ENCODE measurements at regions not wholly inside any gene's neighbourhood (a gene's known extent, or its start where the extent isn't known, plus 50 kb on each side); places are given as distances from the start of the nearest gene placed in this dataset.

DNA sequence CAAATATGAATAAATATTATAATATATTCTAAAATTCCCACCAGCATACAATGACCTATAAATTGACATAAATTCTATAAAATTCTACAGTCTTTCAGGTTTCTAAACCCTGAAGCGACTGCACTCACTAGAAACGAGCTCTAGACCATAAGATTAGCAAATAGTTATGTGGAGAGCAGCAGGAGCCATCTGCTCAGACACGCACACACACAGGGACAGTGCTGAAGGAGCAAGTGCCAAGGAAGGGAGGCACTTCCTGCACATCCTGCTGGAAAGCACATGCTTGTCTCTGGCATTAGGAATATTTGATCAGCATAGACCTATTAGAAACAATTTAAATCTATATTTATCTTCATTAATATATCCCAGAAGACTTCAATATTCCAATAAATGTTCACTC, 713.9 kb upstream of the CDH2 start:
- H3K27me3 ChIP-seq (ENCODE audit: control insufficient read depth, insufficient read depth, low read length) = no peaks in the 10 kb centered on the region
- no peak overlapping the region for H3K27ac ChIP-seq (ENCODE audit: low read depth, low read length)
- H3K4me1 ChIP-seq (ENCODE audit: control insufficient read depth, insufficient read depth, low read length) = no peaks in the 10 kb centered on the region
- no peak overlapping the region for H3K4me3 ChIP-seq (ENCODE audit: low read length)
- no peak overlapping the region for H3K9ac ChIP-seq (ENCODE audit: low read length)
- no peaks in the 10 kb centered on the region for H3K36me3 ChIP-seq (ENCODE audit: control insufficient read depth, insufficient read depth, low read length)

DNA sequence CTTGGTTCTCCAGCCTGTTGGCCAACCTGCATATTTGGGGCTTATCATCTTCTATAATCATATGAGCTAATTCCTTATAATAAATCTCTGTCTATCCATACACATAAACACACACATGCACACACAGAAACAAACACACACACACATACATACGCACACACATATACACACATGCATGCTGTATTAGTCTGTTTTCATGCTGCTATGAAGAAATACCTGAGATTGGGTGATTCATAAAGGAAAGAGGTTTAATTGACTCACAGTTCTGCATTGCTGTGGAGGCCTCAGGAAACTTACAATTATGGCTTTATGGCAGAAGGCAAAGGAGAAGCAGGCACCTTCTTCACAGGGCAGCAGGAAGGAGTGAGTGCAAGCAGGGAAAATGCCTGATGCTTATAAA, 707.4 kb upstream of the CDH2 start:
- Histone ChIP-seq H3K36me3 (ENCODE audit: control insufficient read depth, insufficient read depth, low read length) (no peaks in the 10 kb centered on the region), H3K27ac (ENCODE audit: low read depth, low read length) (no peak overlapping the region), H3K4me1 (ENCODE audit: control insufficient read depth, insufficient read depth, low read length) (no peaks in the 10 kb centered on the region), H3K27me3 (ENCODE audit: control insufficient read depth, insufficient read depth, low read length) (no peaks in the 10 kb centered on the region), H3K9ac (ENCODE audit: low read length) (no peak overlapping the region), H3K4me3 (ENCODE audit: low read length) (no peak overlapping the region)

DNA sequence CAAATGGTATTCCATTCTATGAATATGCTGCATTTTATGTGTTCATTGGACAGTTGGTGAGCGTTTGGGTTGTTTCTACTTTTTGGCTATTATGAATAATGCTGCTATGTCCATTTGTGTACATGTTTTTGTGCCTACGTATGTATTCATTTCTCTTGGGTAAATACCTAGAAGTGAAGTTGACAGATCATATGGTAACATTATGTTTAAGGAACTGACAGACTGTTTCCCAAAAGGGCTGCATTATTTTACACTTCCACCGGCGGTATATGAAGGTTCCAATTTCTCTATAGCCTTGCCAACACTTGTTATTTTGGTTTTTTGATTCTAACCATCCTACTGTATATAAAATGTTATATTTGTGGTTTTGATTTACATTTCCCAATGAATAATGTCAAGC, 703.9 kb upstream of the CDH2 start:
- H3K27ac ChIP-seq (ENCODE audit: low read depth, low read length) = no peak overlapping the region
- H3K27me3 ChIP-seq (ENCODE audit: control insufficient read depth, insufficient read depth, low read length) = no peaks in the 10 kb centered on the region
- no peak overlapping the region for H3K9ac ChIP-seq (ENCODE audit: low read length)
- no peaks in the 10 kb centered on the region for H3K36me3 ChIP-seq (ENCODE audit: control insufficient read depth, insufficient read depth, low read length)
- H3K4me3 ChIP-seq (ENCODE audit: low read length) = no peak overlapping the region
- no peaks in the 10 kb centered on the region for H3K4me1 ChIP-seq (ENCODE audit: control insufficient read depth, insufficient read depth, low read length)

DNA sequence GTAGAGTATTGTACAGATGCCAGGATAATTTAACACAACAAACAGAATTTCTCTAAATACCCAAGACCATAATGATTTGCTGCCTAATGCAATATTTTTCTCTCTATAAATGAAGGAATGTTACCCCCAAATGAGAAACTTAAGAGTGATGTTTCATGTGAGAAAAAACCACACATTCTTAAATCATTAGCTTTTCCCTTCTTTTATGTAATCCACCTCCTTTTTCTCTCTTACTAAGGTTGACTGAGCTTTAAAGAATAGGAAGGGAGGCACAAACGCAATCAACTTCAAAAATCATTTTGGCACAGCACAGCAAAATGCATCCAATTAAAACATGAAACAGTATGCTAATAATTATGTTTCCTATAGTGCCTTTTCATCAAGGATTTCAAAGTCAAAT, 698.1 kb upstream of the CDH2 start:
- H3K9ac ChIP-seq (ENCODE audit: low read length) = no peak overlapping the region
- H3K4me3 ChIP-seq (ENCODE audit: low read length) = no peak overlapping the region
- no peaks in the 10 kb centered on the region for H3K36me3 ChIP-seq (ENCODE audit: control insufficient read depth, insufficient read depth, low read length)
- no peaks in the 10 kb centered on the region for H3K4me1 ChIP-seq (ENCODE audit: control insufficient read depth, insufficient read depth, low read length)
- no peaks in the 10 kb centered on the region for H3K27me3 ChIP-seq (ENCODE audit: control insufficient read depth, insufficient read depth, low read length)
- no peak overlapping the region for H3K27ac ChIP-seq (ENCODE audit: low read depth, low read length)

DNA sequence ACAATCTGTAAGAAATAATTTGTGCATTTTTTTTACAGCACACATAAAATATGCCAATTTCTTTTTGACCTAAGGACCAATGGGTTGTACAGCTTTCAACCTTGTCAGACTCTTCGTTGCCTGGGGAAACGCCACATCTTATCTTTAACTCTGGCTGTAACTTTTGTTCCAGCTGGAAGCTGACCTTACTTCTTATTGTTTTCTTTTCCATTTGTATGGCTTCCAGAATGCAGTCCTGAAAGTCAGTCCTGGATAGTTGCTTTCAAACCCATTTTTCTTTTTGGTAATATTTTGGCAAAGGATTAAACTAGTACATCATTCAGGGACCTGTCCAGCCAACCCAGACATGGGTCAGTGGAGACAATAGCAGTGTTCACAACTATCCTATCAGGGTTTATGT, 686.5 kb upstream of the CDH2 start:
- Histone ChIP-seq H3K4me3 (ENCODE audit: low read length) (no peak overlapping the region), H3K36me3 (ENCODE audit: control insufficient read depth, insufficient read depth, low read length) (no peaks in the 10 kb centered on the region), H3K27me3 (ENCODE audit: control insufficient read depth, insufficient read depth, low read length) (no peaks in the 10 kb centered on the region), H3K4me1 (ENCODE audit: control insufficient read depth, insufficient read depth, low read length) (no peaks in the 10 kb centered on the region), H3K9ac (ENCODE audit: low read length) (no peak overlapping the region), H3K27ac (ENCODE audit: low read depth, low read length) (no peak overlapping the region)

DNA sequence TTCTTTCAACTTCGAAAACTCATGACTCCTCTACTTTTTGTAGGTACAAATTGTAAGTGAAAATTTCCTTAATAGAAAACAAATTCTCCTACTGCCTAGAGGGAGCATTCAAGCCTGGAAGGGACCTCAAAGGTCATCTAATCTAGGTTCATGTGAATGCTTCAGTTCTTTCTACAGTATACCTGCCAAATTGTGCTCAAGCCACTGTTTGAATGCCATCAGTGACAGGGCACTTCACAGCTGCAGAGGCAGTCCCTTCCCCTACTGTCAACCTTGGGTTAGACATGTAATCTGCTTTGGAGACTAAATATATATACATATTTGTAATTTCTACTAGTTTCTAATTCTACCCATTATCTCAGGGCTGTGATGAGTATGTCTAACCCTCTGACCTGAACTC, 681.3 kb upstream of the CDH2 start:
- Histone ChIP-seq H3K36me3 (ENCODE audit: control insufficient read depth, insufficient read depth, low read length) (no peaks in the 10 kb centered on the region), H3K9ac (ENCODE audit: low read length) (no peak overlapping the region), H3K27me3 (ENCODE audit: control insufficient read depth, insufficient read depth, low read length) (no peaks in the 10 kb centered on the region), H3K27ac (ENCODE audit: low read depth, low read length) (no peak overlapping the region), H3K4me1 (ENCODE audit: control insufficient read depth, insufficient read depth, low read length) (peaks cover 4% of the 10 kb centered on the region), H3K4me3 (ENCODE audit: low read length) (no peak overlapping the region)

DNA sequence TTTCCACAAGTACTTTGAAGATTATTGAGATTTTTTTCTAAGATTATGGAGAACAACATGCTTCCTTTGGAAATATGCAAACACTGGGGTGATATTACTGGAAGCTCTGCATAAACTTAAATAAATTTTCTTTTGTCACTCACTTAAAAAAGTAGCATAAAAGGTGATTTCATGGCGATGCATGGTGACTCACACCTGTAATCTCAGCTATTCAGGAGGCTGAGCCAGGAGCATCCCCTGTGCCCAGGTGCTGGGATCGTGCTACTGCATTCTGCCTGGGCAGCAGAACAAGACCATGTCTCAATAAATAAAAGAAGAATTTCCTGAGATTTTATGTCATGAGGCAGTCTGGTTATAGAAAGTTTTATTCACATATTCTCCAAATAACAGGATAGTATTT, 679.1 kb upstream of the CDH2 start:
- H3K27ac ChIP-seq (ENCODE audit: low read depth, low read length) = no peak overlapping the region
- no peaks in the 10 kb centered on the region for H3K36me3 ChIP-seq (ENCODE audit: control insufficient read depth, insufficient read depth, low read length)
- no peak overlapping the region for H3K9ac ChIP-seq (ENCODE audit: low read length)
- H3K27me3 ChIP-seq (ENCODE audit: control insufficient read depth, insufficient read depth, low read length) = no peaks in the 10 kb centered on the region
- peaks cover 4% of the 10 kb centered on the region for H3K4me1 ChIP-seq (ENCODE audit: control insufficient read depth, insufficient read depth, low read length)
- no peak overlapping the region for H3K4me3 ChIP-seq (ENCODE audit: low read length)

DNA sequence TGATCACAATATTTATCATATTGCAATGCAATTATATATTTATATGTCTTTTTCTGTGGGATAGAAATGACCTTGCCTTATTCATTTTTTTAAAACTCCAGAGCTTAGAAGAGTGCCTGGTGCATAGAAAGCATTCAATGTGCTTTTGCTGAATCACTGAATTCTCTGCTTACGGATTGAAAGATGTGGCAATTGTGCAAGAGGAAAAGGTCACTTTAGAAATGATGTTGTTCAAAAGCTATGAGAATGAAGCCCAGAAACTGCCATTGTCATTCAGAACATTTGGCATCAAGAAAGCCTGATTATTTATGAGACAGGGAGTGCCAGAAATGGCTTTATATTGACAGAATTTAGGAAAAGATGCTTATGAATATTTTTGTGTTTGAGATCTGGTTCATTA, 678.6 kb upstream of the CDH2 start:
- H3K27ac ChIP-seq (ENCODE audit: low read depth, low read length) = no peak overlapping the region
- no peak overlapping the region for H3K4me3 ChIP-seq (ENCODE audit: low read length)
- H3K9ac ChIP-seq (ENCODE audit: low read length) = no peak overlapping the region
- no peaks in the 10 kb centered on the region for H3K36me3 ChIP-seq (ENCODE audit: control insufficient read depth, insufficient read depth, low read length)
- H3K27me3 ChIP-seq (ENCODE audit: control insufficient read depth, insufficient read depth, low read length) = no peaks in the 10 kb centered on the region
- H3K4me1 ChIP-seq (ENCODE audit: control insufficient read depth, insufficient read depth, low read length) = peaks cover 4% of the 10 kb centered on the region

DNA sequence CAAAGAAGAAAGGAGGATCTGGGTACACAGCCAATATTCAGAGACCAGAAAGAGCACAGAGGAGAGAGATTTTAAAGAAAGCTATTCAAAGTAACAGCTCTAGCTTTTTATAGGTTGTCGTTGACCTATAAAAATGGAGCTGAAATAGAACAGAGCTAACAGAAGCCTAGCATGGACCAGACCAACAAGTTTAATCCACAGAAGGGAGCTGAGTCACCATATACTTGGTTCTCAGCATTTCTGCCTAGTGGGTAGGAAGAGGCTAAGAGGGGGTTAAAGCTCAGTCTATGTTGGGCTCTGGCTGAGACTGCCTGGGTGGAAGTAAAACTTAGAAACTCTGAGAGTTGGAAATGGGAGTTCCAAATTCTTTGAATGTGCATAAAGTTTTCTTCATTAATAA, 678.0 kb upstream of the CDH2 start:
- Histone ChIP-seq H3K4me1 (ENCODE audit: control insufficient read depth, insufficient read depth, low read length) (peaks cover 4% of the 10 kb centered on the region), H3K9ac (ENCODE audit: low read length) (no peak overlapping the region), H3K27me3 (ENCODE audit: control insufficient read depth, insufficient read depth, low read length) (no peaks in the 10 kb centered on the region), H3K27ac (ENCODE audit: low read depth, low read length) (no peak overlapping the region), H3K36me3 (ENCODE audit: control insufficient read depth, insufficient read depth, low read length) (no peaks in the 10 kb centered on the region), H3K4me3 (ENCODE audit: low read length) (no peak overlapping the region)

DNA sequence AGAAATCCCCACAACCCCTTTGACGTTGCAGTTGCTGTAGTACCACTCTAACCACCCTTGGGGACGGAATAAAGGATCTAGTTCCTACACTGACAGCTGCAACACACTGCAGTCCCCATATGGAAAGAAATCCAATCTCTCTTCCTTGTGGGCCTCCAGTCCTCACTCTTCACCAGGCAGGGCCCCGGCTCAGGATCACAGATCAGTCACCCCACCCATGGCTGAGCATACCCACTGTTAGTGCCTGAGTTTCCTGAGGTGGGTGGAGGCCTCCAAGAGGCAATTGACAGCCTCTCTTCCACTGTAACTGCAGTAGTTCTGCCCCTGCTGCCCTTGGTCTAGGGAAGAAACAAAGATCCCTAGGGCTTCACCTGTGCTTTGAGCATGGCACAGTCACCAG, 670.0 kb upstream of the CDH2 start:
- H3K27me3 ChIP-seq (ENCODE audit: control insufficient read depth, insufficient read depth, low read length) = no peaks in the 10 kb centered on the region
- H3K9ac ChIP-seq (ENCODE audit: low read length) = no peak overlapping the region
- no peaks in the 10 kb centered on the region for H3K4me1 ChIP-seq (ENCODE audit: control insufficient read depth, insufficient read depth, low read length)
- no peak overlapping the region for H3K27ac ChIP-seq (ENCODE audit: low read depth, low read length)
- no peaks in the 10 kb centered on the region for H3K36me3 ChIP-seq (ENCODE audit: control insufficient read depth, insufficient read depth, low read length)
- H3K4me3 ChIP-seq (ENCODE audit: low read length) = no peak overlapping the region

DNA sequence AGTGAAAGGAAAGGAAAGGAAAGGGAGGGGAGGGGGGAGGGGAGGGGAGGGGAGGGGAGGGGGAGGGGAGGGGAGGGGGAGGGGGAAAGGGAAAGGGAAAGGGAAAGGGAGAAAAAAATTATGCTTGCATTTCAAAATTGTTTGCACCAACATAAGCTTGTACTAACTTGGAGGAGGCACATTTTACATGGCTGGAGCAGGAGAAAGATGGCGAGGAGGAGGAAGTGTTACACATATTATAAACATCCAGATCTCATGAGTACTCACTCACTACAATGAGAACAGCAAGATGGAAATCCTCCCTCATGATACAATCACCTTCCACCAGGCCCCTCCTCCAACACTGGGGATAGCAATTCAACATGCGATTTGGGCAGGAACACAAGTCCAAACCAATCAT, 660.2 kb upstream of the CDH2 start:
- Histone ChIP-seq H3K27me3 (ENCODE audit: control insufficient read depth, insufficient read depth, low read length) (no peaks in the 10 kb centered on the region), H3K36me3 (ENCODE audit: control insufficient read depth, insufficient read depth, low read length) (no peaks in the 10 kb centered on the region), H3K9ac (ENCODE audit: low read length) (no peak overlapping the region), H3K4me3 (ENCODE audit: low read length) (no peak overlapping the region), H3K4me1 (ENCODE audit: control insufficient read depth, insufficient read depth, low read length) (no peaks in the 10 kb centered on the region), H3K27ac (ENCODE audit: low read depth, low read length) (no peak overlapping the region)

DNA sequence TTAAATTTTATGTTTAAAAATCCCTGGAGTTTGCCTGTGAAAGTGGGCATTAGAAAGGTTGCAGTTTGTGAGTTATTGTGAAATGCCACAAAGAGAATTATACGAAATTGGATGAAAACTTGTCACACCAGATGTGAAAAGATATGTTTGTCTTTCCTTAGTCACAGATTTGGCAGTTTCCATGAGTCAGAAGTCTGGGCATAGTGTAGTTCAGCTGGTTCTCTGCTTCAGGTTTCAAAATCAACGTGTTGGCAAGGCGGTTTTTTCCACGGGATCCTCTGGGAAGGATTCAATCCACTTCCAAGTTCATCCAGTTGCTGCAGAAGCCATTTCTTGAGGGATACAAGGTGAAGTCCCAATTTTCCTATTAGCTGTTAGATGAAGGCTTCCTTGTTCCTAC, 658.0 kb upstream of the CDH2 start:
- no peak overlapping the region for H3K4me3 ChIP-seq (ENCODE audit: low read length)
- H3K27ac ChIP-seq (ENCODE audit: low read depth, low read length) = no peak overlapping the region
- H3K4me1 ChIP-seq (ENCODE audit: control insufficient read depth, insufficient read depth, low read length) = no peaks in the 10 kb centered on the region
- no peak overlapping the region for H3K9ac ChIP-seq (ENCODE audit: low read length)
- no peaks in the 10 kb centered on the region for H3K36me3 ChIP-seq (ENCODE audit: control insufficient read depth, insufficient read depth, low read length)
- no peaks in the 10 kb centered on the region for H3K27me3 ChIP-seq (ENCODE audit: control insufficient read depth, insufficient read depth, low read length)

DNA sequence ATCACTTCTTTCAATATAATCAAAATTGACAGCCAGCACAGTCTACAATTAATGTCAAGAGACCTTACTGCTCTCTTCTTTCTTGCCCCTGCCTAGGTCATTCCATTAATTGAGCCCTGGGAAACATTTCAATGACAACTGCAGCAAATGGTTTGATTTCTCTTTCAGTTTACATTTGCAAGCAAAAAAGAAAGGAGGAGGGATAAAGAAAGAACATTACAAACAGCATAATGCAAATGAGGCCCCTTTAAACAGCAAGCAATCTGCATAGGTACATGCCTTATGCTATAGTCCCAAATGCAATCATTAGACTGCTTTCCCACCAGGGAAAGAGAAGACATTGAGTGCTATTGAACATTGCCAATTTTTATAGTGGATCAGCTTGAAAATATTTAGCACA, 655.0 kb upstream of the CDH2 start:
- H3K9ac ChIP-seq (ENCODE audit: low read length) = no peak overlapping the region
- no peaks in the 10 kb centered on the region for H3K4me1 ChIP-seq (ENCODE audit: control insufficient read depth, insufficient read depth, low read length)
- H3K36me3 ChIP-seq (ENCODE audit: control insufficient read depth, insufficient read depth, low read length) = no peaks in the 10 kb centered on the region
- no peak overlapping the region for H3K4me3 ChIP-seq (ENCODE audit: low read length)
- H3K27ac ChIP-seq (ENCODE audit: low read depth, low read length) = no peak overlapping the region
- H3K27me3 ChIP-seq (ENCODE audit: control insufficient read depth, insufficient read depth, low read length) = no peaks in the 10 kb centered on the region

DNA sequence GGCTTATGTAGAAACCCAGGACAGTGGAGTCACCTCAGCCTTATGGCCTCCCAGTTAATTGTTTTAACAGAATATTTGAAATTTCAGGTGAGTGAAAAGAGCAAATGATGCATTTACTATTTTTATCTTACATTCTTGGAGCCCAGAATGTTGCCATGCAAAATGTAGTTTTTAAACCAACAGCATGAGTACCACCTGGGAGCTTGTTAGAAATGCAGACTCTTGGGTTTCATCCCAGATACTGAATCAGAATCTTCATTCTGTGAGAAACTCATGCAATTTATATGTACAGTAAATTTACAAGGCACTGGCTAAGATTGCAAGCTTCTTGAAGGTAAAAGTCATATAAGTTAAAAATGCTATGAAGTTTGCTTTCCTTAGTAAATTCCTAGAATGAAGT, 654.5 kb upstream of the CDH2 start:
- H3K36me3 ChIP-seq (ENCODE audit: control insufficient read depth, insufficient read depth, low read length) = no peaks in the 10 kb centered on the region
- no peak overlapping the region for H3K27ac ChIP-seq (ENCODE audit: low read depth, low read length)
- no peak overlapping the region for H3K4me3 ChIP-seq (ENCODE audit: low read length)
- H3K4me1 ChIP-seq (ENCODE audit: control insufficient read depth, insufficient read depth, low read length) = no peaks in the 10 kb centered on the region
- H3K27me3 ChIP-seq (ENCODE audit: control insufficient read depth, insufficient read depth, low read length) = no peaks in the 10 kb centered on the region
- no peak overlapping the region for H3K9ac ChIP-seq (ENCODE audit: low read length)
